Stimulated activated naive B cell treated with anti-CD40 and anti-IgM and Interleukin-4, amounts not matched to agents 10 μg/mL and 1 μg/mL and 100 μg/mL, for 72 hours (primary cell): ENCODE measurements at regions not wholly inside any gene's neighbourhood (a gene's known extent, or its start where the extent isn't known, plus 50 kb on each side); places are given as distances from the start of the nearest gene placed in this dataset.

Source experiments
- ATAC-seq, 2 donors: fragments of 150-1000 bp; cut with Tn5 transposase; replicated peaks; 2 replicates each; pipeline ENCODE4 v1.10.0; 2021; ENCODE audit warnings: moderate library complexity in 1 of 2
- DNase-seq: peaks from one replicate; pipeline ENCODE4 v3.0.0; 2021
- H3K27ac Mint-ChIP-seq: one replicate; pipeline ENCODE4 v1.8.0; 2022; ENCODE audit warnings: mild to moderate bottlenecking, mixed read lengths
- H3K27me3 Mint-ChIP-seq, 2 donors: one replicate each; pipeline ENCODE4 v1.8.0; 2022; ENCODE audit warnings: mixed read lengths in 2 of 2
- H3K36me3 Mint-ChIP-seq, 2 donors: one replicate each; pipeline ENCODE4 v1.8.0; 2022; ENCODE audit warnings: mixed read lengths in 2 of 2, mild to moderate bottlenecking in 1 of 2
- H3K4me1 Mint-ChIP-seq, 2 donors: one replicate each; pipeline ENCODE4 v1.8.0; 2022; ENCODE audit warnings: mixed read lengths in 2 of 2, mild to moderate bottlenecking in 1 of 2
- H3K4me3 Mint-ChIP-seq, 2 donors: one replicate each; pipeline ENCODE4 v1.8.0; 2022; ENCODE audit warnings: mild to moderate bottlenecking in 2 of 2, mixed read lengths in 2 of 2, moderate library complexity in 1 of 2
- H3K9me3 Mint-ChIP-seq, 2 donors: one replicate each; pipeline ENCODE4 v1.8.0; 2022; ENCODE audit warnings: mixed read lengths in 2 of 2, mild to moderate bottlenecking in 1 of 2

DNA sequence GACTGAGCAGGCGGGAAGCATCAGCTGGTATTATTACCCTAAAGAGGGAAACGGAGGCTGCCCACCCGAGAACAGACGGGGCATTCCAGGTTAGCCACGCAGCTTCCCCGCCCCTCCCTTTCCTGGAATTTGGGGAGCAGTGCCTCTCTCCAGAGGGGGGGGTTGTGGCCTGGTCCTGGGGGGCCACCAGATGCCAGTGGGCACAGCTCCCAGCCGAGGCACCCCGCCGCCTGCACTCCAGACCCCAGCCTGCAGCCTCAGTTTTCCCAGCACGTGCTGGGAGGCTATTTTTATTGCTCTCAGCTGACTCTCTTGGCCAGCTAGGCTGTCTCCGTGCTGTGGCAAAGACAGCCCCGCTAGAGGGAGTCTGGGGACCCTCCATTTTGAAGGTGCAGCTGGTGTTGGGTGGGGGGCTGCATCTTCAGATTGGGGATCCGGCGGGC, 62.7 kb upstream of the GSE1 start:
- H3K36me3 Mint-ChIP-seq: peaks cover 0 to 4% of the 10 kb centered on the region in 2 donors
- no peaks in the 10 kb centered on the region for H3K9me3 Mint-ChIP-seq

DNA sequence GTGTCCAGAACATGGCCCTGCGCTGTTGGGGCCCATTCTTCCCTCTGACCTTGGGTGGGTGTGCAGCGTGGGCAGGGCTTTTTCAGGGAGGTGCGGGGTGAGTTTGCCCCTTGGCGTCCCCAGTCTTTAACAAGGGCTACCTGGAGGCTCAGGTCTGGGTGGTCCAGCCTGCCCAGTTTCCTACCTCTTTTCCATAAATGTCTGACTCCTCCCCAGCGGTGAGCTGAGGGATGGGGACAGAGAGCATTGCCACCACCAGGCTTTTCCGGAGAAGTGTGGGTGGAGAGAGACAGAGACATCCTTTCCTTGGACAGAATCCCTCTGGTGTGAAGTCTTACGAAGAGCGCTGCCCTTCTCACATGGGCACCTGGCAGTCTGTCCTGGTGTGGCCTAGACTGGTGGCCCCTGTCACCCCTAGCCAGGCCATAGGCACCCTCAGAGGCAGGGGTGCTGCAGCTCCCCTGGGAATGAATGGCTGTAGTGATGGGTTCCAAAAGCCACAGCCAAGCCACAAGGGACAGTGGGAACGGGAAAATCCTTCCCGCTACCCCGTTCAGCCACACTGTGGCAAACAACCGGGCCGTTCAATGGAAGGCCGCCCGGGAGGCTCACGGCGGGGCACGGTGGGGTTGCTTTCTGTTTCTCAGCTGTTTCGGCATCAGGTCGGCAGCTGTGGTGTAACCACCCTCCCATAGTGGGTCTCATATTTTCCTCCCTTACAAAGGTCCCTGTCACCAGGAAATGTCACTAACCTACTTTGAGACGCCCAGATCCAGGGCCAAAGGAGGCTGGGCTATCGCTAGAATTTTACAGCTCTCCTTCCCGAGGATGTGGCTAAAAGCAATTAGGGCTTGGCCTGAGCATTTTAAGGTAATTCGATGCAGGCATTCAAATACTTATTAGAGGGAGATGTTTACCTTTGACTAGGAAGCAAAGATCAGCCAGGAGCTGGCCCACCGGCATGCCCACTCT, 61.9 kb upstream of the GSE1 start:
- Mint-ChIP-seq H3K27me3 (no peaks in the 10 kb centered on the region), H3K9me3 (no peaks in the 10 kb centered on the region), H3K4me1 (peaks cover 10 to 29% of the 10 kb centered on the region in 2 donors), H3K27ac (no peak overlapping the region), H3K36me3 (peaks cover 0 to 4% of the 10 kb centered on the region in 2 donors), H3K4me3 (no peak overlapping the region)
- ATAC-seq: no peak
- DNase-seq: no peak

More for the DNA sequence above, 62.7 kb upstream of the GSE1 start:
- ATAC-seq (no peak), DNase-seq (no peak)
- Mint-ChIP-seq H3K27me3 (no peaks in the 10 kb centered on the region), H3K4me3 (no peak overlapping the region), H3K27ac (no peak overlapping the region), H3K4me1 (peaks cover 10 to 29% of the 10 kb centered on the region in 2 donors)

DNA sequence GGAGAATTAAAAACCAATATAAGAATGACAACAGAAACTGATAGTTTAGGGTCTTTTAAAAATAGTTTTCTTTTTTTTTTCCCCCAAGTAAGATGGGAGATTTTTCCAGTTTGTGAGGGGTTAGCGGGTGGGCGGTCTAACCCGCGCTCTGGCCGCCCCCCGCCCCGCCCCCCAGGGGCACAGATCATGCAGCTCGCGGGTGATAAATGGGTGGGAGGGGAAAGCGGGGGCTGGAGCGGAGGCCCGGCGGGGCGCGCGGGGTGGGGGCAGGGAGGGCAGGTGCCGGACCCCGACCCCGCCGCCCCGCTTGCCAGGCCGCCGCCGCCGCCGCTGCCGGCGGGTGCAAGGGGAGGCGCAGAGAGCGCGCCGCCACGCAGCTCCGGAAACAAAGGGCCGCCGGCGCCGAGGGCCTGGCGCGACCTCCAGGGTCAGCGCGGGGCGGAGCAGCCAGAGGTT, 60.1 kb upstream of the GSE1 start:
- Mint-ChIP-seq H3K4me1 (peaks cover 12 to 39% of the 10 kb centered on the region in 2 donors), H3K27ac (peak overlapping the region; percentile 60), H3K27me3 (no peaks in the 10 kb centered on the region), H3K4me3 (peak overlapping the region; percentile 74 to 88), H3K9me3 (no peaks in the 10 kb centered on the region), H3K36me3 (peaks cover 0 to 4% of the 10 kb centered on the region in 2 donors)
- no peak for DNase-seq
- peak; percentile 1 to 5 for ATAC-seq

DNA sequence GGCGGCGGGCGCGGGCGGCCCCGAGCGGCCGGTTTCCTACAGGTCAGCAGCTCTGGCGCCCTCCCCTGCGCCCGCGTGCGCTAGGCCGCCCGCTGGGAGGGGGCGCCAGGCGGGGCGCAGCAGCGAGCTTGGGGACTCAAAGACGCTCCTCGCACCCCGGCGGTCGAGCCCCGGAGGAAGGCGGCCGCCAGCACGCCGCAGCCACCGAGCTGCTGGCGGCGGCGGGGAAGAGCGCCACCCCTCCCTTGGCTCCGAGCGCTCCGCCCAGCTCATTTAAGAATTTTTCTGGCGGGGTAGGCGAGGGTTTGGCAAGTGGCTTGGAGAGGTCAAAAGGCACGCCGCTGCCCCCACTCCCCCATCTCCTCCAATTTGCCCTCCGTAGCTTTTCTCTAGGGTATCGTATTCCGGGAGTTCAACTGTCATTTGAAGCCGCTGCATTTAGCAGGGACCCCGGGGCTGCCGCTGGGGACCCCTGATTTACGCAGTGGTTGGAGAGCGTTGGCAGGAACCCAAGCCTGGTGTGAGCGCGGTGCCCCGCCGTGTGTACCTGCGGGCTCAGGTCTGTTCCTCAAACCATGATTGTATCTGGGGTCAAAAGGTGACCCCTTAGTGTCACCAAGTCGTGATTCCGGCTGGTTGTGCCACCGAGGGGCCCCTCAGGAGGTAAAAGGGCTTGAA, 59.5 kb upstream of the GSE1 start:
- DNase-seq: peak; percentile 60
- H3K9me3 Mint-ChIP-seq: no peaks in the 10 kb centered on the region
- H3K27ac Mint-ChIP-seq: peak overlapping the region; percentile 98
- peak overlapping the region; percentile 88 for H3K4me3 Mint-ChIP-seq
- peaks cover 18 to 45% of the 10 kb centered on the region in 2 donors for H3K4me1 Mint-ChIP-seq
- H3K27me3 Mint-ChIP-seq: no peaks in the 10 kb centered on the region
- H3K36me3 Mint-ChIP-seq: peaks cover 0 to 9% of the 10 kb centered on the region in 2 donors
- peak; percentile 36 to 43 for ATAC-seq

DNA sequence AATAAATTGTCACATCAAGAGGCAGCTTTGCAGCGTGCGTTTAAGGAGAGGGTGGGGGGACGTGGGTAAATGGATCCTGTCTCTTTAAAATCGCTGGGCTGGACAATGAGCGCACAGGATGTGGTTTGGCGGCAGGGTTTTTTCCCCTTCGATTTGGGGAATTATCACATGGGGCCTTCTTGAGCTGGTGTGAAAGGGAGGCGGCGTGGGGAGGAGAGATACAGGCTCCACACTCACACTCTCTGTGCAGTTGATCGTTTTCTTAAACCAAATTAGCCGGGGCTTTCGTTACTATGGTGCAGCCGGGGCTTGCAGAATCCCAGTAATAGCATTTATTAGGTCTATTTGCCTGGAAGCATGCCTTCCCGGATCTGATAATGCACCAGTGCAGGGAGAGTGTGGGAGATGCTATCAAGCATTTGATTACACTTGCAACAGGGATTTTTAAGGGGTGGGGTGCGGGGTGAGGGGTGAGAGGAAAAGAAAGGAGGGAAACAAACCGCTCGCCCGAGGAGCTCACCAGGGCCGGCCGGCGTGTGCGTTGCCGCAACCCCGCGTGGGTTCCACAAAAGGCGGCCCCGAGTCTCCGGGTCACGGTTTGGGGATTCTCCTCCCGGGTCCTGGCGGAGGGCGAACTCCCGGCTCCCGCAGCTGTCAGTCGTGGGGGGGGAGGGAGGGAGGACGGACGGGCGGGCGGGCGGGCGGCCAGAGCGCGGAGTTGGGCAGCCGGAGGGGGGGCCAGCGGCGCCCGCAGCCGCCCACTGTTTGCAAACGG, 58.8 kb upstream of the GSE1 start:
- Mint-ChIP-seq H3K27me3 (no peaks in the 10 kb centered on the region), H3K36me3 (peaks cover 0 to 9% of the 10 kb centered on the region in 2 donors), H3K4me1 (peaks cover 24 to 52% of the 10 kb centered on the region in 2 donors), H3K4me3 (peak overlapping the region; percentile 88), H3K27ac (peak overlapping the region; percentile 98), H3K9me3 (no peaks in the 10 kb centered on the region)
- DNase-seq (peak; percentile 86), ATAC-seq (peak; percentile 77 to 81)

DNA sequence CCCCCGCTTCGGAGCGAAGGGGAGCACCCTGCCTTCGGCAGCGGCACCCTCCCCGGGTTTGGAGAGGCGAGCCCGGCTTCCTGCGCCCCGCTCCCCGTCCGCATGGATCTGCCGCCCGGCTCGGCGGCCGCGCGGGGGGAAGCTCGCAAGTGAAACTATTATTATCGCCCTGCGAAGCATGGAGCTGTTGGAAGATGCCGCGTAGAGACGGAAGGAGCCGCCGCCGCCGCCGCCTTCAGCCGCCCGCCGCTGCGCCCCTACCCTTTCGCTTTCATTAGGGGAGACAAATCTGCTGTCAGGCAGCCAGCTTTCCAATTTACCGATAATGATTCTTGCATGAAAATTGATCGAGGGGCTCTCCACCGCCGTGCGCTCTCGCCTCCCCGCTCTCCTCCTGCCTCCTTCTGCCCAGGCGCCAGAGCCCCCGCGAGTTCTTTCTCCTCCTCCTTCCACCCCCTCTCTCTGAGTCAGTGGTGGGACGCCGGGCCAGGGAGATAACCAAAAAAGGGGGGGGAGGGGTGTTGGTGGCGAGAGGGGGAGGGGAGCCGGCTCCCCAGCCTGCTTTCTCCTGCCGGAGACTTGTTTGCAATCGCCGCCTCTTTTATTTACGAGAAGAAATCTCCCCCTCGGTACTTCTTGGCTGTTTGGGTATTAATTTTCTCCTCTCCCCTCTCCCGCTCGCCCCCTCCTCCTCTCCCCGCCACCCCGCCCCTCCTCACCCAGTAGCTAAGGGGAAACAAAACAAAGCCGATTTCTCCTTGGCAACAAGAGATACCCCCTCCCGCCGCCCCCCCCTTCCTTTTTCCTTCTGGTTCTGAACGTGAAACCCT, 58.0 kb upstream of the GSE1 start:
- ATAC-seq: peak in 1 of 2 donors; percentile 3
- peak overlapping the region; percentile 97 for H3K27ac Mint-ChIP-seq
- H3K4me3 Mint-ChIP-seq: peak overlapping the region; percentile 88 to 92
- H3K4me1 Mint-ChIP-seq: peaks cover 23 to 48% of the 10 kb centered on the region in 2 donors
- DNase-seq: peak; percentile 44
- peaks cover 0 to 9% of the 10 kb centered on the region in 2 donors for H3K36me3 Mint-ChIP-seq
- H3K9me3 Mint-ChIP-seq: no peaks in the 10 kb centered on the region
- no peaks in the 10 kb centered on the region for H3K27me3 Mint-ChIP-seq

DNA sequence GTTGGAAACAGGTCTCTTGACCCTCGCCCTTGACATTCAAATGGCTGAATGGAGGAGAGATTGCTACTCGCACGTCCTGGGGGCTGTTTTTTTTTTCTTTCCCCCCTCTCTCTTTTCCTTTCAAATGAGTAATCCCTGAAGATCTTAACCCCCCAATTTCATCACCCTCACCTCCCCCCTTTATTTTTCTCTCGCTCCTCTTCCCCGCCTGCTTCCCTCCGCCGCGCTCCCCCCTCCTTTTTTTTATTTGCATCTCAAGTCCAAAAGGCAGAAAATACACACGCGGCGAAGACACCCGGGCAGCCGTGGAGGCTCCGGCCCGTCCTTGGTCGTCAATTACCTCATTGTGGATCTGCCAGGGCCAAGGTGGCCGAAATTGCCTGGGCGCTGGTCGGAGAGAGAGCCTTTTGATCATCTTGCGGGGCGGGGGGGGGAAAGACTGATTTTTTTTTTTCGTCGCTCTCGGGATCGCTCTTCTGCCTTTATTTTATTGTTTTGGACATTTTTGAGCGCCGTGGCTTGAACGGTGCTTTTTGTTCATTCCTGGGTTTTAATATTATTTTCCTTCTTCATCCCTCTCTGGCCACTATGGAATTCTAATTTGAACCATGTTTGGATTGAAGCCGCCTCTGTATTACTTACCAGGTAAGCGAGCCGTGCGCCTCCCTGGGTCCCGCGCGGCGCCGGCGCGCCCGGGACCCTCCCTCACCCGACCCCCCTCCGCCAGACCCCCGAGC, 57.2 kb upstream of the GSE1 start:
- H3K27ac Mint-ChIP-seq: peak overlapping the region; percentile 97
- peaks cover 0 to 9% of the 10 kb centered on the region in 2 donors for H3K36me3 Mint-ChIP-seq
- DNase-seq: peak; percentile 18
- no peak for ATAC-seq
- peaks cover 27 to 55% of the 10 kb centered on the region in 2 donors for H3K4me1 Mint-ChIP-seq
- H3K4me3 Mint-ChIP-seq: peak overlapping the region; percentile 88 to 92
- H3K9me3 Mint-ChIP-seq: no peaks in the 10 kb centered on the region
- H3K27me3 Mint-ChIP-seq: no peaks in the 10 kb centered on the region

DNA sequence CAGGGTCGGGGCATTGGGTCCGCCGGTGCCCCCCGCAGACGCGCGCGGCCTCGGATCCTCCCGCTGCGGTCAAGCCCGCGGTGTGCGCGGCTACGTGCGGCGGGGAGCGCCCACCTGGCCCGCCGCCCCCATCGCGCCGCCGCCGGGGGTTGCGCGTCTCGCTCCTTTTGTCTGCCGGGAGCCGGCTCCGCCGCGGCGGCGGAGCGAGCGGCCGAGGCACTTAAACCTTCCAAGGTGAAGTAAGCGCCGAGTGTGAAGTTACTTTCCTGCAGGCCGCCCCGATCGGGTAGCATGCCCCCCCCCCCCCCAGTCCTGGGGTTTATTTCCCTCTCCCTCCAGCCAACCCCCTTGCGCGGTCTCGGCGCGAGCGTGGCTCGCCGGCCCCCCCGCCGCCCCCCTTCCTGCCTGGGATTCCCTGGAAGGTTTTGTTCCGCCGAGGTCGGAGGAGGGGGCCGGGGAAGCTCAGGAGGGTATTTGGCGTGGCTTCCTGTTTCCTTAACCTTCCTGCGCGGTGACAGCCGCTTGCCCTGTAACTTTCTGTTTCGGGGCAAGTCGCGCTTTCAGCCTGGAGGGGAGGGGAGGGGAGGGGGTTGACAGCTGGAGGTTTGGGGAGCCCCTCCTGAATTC, 56.6 kb upstream of the GSE1 start:
- H3K9me3 Mint-ChIP-seq: no peaks in the 10 kb centered on the region
- ATAC-seq (peak; percentile 39 to 40), DNase-seq (no peak)
- no peaks in the 10 kb centered on the region for H3K27me3 Mint-ChIP-seq
- H3K36me3 Mint-ChIP-seq: peaks cover 0 to 9% of the 10 kb centered on the region in 2 donors
- H3K27ac Mint-ChIP-seq: peak overlapping the region; percentile 77
- peaks cover 30 to 59% of the 10 kb centered on the region in 2 donors for H3K4me1 Mint-ChIP-seq
- peak overlapping the region; percentile 84 to 88 for H3K4me3 Mint-ChIP-seq

DNA sequence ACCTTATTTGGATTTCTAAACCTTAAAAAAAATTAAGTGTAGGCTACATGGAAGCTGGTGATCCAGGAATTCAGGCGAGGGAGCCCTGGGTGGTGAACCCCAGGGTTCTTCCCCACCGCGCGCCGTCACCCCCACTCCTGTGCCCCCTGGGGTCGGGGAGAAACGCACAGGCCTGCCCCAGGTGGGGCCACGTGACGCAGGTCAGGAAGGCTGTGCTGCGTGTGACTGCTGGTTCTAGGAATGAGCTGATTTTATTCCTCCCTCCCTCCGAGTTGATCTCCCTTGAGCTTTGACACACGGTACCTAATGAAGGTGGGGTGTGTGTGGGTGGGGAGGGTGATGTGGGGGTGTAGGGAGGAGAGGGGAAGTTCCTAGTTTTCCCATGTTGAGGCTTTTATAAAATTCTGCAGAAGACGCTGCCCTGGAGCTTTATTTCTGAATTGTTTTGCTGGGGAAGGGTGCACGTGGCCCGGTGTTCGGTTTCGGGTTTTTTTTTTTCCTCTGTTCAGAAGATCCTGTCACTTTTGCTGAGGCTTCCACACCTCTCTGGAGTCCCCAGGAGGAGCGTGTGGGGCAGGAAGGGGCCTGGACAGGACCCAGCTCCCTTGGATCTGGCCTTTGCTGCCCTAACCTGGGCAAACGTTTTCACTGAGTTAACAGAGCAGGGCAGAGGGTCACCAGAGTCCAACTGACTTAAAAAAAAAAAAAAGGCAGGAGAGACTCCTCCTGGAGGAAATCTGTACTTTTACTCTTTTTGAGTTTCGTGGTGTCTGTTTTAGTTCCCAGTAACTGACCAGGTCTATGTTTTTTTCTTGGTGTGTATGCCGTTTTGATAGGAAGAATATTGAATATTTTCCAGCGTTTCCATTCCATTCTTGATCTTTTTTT, 55.8 kb upstream of the GSE1 start:
- Mint-ChIP-seq H3K27ac (peak overlapping the region; percentile 77), H3K36me3 (peaks cover 0 to 9% of the 10 kb centered on the region in 2 donors), H3K4me1 (peaks cover 35 to 58% of the 10 kb centered on the region in 2 donors), H3K9me3 (no peaks in the 10 kb centered on the region), H3K4me3 (peak overlapping the region; percentile 84 to 88), H3K27me3 (no peaks in the 10 kb centered on the region)
- ATAC-seq (peak; percentile 50 to 55), DNase-seq (peak; percentile 77)

DNA sequence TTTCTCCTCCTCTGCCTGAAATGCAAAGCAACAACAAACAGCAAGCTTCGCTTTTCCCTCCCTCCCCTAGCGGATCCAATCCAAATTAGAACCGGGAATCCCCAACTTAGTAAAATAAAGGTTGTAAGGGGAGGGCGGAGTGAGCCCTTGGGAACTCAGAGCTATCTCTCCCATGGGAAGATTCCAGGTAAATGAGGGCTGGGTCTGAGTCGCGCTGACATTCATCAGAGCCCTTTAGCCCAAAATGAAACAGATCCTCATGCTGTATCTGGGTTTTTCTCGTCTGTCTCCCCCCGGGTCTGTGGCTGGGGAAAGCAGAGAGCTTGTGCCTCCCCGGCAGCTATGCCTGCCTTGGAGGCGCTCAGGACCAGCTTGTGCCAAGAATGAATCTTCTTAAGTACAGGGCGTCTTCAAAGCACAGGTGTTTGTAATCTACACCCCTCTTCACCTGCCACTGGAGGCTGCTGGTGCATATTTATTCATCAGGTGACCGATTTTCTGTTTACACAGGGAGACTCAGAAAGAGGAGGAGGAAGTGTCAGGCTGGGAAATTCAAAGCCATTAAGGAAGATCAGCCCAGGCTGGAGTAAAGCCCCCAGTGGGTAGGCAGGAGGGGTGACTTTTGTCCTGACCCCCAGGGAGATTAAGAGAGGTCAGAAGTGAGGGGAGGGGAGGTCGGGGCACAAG, 55.0 kb upstream of the GSE1 start:
- H3K9me3 Mint-ChIP-seq: no peaks in the 10 kb centered on the region
- peaks cover 37 to 60% of the 10 kb centered on the region in 2 donors for H3K4me1 Mint-ChIP-seq
- no peak for ATAC-seq
- no peaks in the 10 kb centered on the region for H3K27me3 Mint-ChIP-seq
- H3K27ac Mint-ChIP-seq: peak overlapping the region; percentile 77
- no peak for DNase-seq
- H3K36me3 Mint-ChIP-seq: peaks cover 0 to 9% of the 10 kb centered on the region in 2 donors
- H3K4me3 Mint-ChIP-seq: peak overlapping the region; percentile 84 to 88

DNA sequence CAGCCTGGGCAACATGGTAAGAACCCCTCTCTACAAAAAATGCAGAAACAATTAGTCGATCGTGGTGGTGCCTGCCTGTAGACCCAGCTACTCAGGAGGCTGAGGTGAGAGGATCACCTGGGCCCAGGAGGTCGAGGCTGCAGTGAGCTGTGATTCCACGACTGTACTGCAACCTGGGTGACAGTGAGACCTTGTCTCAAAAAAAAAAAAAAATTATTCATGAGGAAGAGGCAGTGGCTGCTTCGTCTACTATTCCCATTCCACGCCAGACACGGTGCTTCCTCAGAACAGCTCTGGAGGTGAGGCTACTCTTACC, 52.2 kb upstream of the GSE1 start:
- Mint-ChIP-seq H3K36me3 (peaks cover 0 to 13% of the 10 kb centered on the region in 2 donors), H3K27ac (no peak overlapping the region), H3K9me3 (no peaks in the 10 kb centered on the region), H3K4me3 (no peak overlapping the region), H3K4me1 (peaks cover 54 to 77% of the 10 kb centered on the region in 2 donors), H3K27me3 (no peaks in the 10 kb centered on the region)
- no peak for ATAC-seq
- DNase-seq: no peak
